Type B pancreatic cell (in vitro differentiated cells): ENCODE measurements at regions not wholly inside any gene's neighbourhood (a gene's known extent, or its start where the extent isn't known, plus 50 kb on each side); places are given as distances from the start of the nearest gene placed in this dataset.

ENCODE experiments used
- DNase-seq: peaks from one replicate; pipeline ENCODE4 v3.0.0; 2021; ENCODE audit warnings: mixed read lengths; ENCODE audit not compliant: unreplicated experiment; ENCODE audit errors: extremely low spot score
- H3K27ac Mint-ChIP-seq: 2 replicates; pipeline ENCODE4 v1.8.0; 2021; ENCODE audit warnings: mild to moderate bottlenecking, mixed read lengths
- H3K27me3 Mint-ChIP-seq: 2 replicates; pipeline ENCODE4 v1.8.0; 2021; ENCODE audit warnings: mixed read lengths
- H3K36me3 Mint-ChIP-seq: 2 replicates; pipeline ENCODE4 v1.8.0; 2021; ENCODE audit warnings: mixed read lengths
- H3K4me1 Mint-ChIP-seq: one replicate; pipeline ENCODE4 v1.8.0; 2021; ENCODE audit warnings: mixed read lengths; ENCODE audit not compliant: unreplicated experiment
- H3K4me3 Mint-ChIP-seq: 2 replicates; pipeline ENCODE4 v1.8.0; 2021; ENCODE audit warnings: mild to moderate bottlenecking, mixed read lengths
- H3K9me3 Mint-ChIP-seq: 2 replicates; pipeline ENCODE4 v1.8.0; 2021; ENCODE audit warnings: mixed read lengths
- CTCF ChIP-seq: fragments of 200-600 bp; sonication (generic); conservative IDR thresholded peaks from 2 replicates; pipeline ENCODE4 v1.5.0; 2021; ENCODE audit warnings: antibody characterized with exemption, mild to moderate bottlenecking

GRCh38 chr6:15025446-15025845 is 220.4 kb upstream of the JARID2 start:
- no peak for TF ChIP-seq CTCF
- no peaks in the 10 kb centered on the region for H3K9me3 Mint-ChIP-seq
- H3K27ac Mint-ChIP-seq = no peak overlapping the region
- H3K4me1 Mint-ChIP-seq = peaks cover 32% of the 10 kb centered on the region
- H3K4me3 Mint-ChIP-seq = no peak overlapping the region
- H3K27me3 Mint-ChIP-seq = no peaks in the 10 kb centered on the region
- no peaks in the 10 kb centered on the region for H3K36me3 Mint-ChIP-seq
- no peak for DNase-seq

GRCh38 chr6:15026832-15027231 is 219.0 kb upstream of the JARID2 start:
- Mint-ChIP-seq H3K36me3 (peaks cover 3% of the 10 kb centered on the region), H3K9me3 (no peaks in the 10 kb centered on the region), H3K27me3 (no peaks in the 10 kb centered on the region), H3K4me3 (no peak overlapping the region), H3K27ac (peak overlapping the region; percentile 17), H3K4me1 (peaks cover 29% of the 10 kb centered on the region)
- DNase-seq = no peak
- no peak for TF ChIP-seq CTCF

GRCh38 chr6:15027472-15027871 is 218.4 kb upstream of the JARID2 start:
- no peak for DNase-seq
- no peak overlapping the region for H3K4me3 Mint-ChIP-seq
- no peak for TF ChIP-seq CTCF
- H3K9me3 Mint-ChIP-seq = no peaks in the 10 kb centered on the region
- H3K4me1 Mint-ChIP-seq = peaks cover 28% of the 10 kb centered on the region
- H3K36me3 Mint-ChIP-seq = peaks cover 3% of the 10 kb centered on the region
- H3K27ac Mint-ChIP-seq = no peak overlapping the region
- no peaks in the 10 kb centered on the region for H3K27me3 Mint-ChIP-seq

- no peaks in the 10 kb centered on the region for H3K9me3 Mint-ChIP-seq
- peaks cover 3% of the 10 kb centered on the region for H3K36me3 Mint-ChIP-seq
- H3K27ac Mint-ChIP-seq = no peak overlapping the region
- H3K4me1 Mint-ChIP-seq = peaks cover 31% of the 10 kb centered on the region
- TF ChIP-seq CTCF = no peak
- H3K27me3 Mint-ChIP-seq = no peaks in the 10 kb centered on the region
- no peak for DNase-seq
- H3K4me3 Mint-ChIP-seq = no peak overlapping the region
Measured at GRCh38 chr6:15032015-15032414, 213.9 kb upstream of the JARID2 start.

- Mint-ChIP-seq H3K36me3 (peaks cover 3% of the 10 kb centered on the region), H3K27ac (no peak overlapping the region), H3K4me3 (no peak overlapping the region), H3K27me3 (no peaks in the 10 kb centered on the region), H3K4me1 (peaks cover 26% of the 10 kb centered on the region), H3K9me3 (no peaks in the 10 kb centered on the region)
- no peak for DNase-seq
- TF ChIP-seq CTCF = no peak
Measured at GRCh38 chr6:15033850-15034203, 212.0 kb upstream of the JARID2 start.

GRCh38 chr6:15036690-15037245 is 209.1 kb upstream of the JARID2 start:
- no peaks in the 10 kb centered on the region for H3K36me3 Mint-ChIP-seq
- no peak for DNase-seq

More at GRCh38 chr6:15036690-15037245, 209.1 kb upstream of the JARID2 start:
- peak overlapping the region; percentile 92 for H3K27ac Mint-ChIP-seq
- TF ChIP-seq CTCF = no peak
- H3K27me3 Mint-ChIP-seq = no peaks in the 10 kb centered on the region
- H3K9me3 Mint-ChIP-seq = no peaks in the 10 kb centered on the region
- H3K4me3 Mint-ChIP-seq = peak overlapping the region; percentile 69
- H3K4me1 Mint-ChIP-seq = peaks cover 20% of the 10 kb centered on the region
